H54 (cell line): ENCODE measurements at regions not wholly inside any gene's neighbourhood (a gene's known extent, or its start where the extent isn't known, plus 50 kb on each side); places are given as distances from the start of the nearest gene placed in this dataset.

Source experiments
- DNase-seq: peaks from one replicate; pipeline ENCODE4 v3.0.0; 2011; ENCODE audit warnings: low spot score, mixed read lengths; ENCODE audit not compliant: insufficient read length
- FAIRE-seq: peaks from 3 replicates; lab custom pipeline; 2011; peaks lifted over from hg19 to GRCh38; lab: Jason Lieb, UNC
- POLR2A ChIP-seq: IDR thresholded peaks from 2 replicates; pipeline ENCODE4 v1.6.1; 2011; ENCODE audit warnings: low read depth, mild to moderate bottlenecking, low read length

GRCh38 chr4:17094159-17094875 lies 195.9 kb upstream of the LDB2 start:
- FAIRE-seq (no peak), DNase-seq (no peak)
- no peak for TF ChIP-seq POLR2A

DNA sequence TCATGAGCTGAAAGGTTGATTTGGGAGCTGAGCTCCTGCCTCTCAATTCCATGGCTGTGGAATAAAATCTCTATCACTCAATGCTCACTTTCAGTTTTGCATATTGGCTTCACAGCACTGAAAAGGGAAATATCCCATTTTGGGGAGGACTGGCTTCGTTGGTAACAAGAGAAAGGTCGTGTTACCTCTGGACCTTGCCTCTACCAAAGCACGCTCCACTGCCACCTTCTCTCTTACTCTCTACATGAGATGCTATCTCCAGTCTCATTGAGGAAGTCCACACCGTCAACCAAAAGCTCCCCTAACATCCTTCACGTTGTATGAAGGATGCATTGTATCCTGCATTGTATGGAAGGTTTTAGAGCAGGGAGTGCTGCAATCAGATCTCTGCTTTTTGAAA lies 195.0 kb upstream of the LDB2 start:
- FAIRE-seq (no peak), DNase-seq (no peak)
- TF ChIP-seq POLR2A: no peak

DNA sequence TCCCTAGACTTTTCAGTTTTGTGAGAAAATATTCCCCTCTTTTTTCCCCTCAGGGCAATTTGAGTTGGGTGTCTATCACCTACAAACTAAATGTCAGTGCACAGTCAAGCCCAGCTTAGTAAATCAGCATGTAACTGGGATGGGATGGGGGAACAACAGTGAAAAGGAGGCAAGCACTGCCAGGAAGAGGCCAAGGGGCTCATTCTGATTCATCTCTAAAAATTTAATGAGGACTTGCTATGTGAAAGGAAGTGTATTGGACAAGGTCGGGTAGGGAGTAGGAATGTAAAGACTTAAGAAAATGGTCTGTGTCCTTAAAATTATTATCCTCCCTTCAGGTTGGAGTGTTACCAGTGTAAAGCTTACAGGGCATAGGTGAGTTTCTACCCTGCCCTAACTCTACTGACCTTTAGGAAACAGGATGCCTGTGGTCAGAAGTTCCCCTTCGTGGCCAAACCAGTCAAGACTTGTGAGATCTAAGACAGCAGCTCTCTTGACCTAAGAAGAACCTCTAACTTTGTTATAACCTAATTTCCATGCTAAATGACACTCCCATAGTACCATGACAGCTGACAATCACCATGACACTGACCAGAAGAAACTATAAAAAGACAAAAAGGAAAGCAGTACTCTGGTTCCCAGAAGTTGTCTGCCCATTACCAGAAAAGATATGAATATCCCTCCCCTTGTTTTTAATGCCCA lies 194.4 kb upstream of the LDB2 start:
- DNase-seq: no peak
- TF ChIP-seq POLR2A: no peak
- no peak for FAIRE-seq

- DNase-seq: no peak
- FAIRE-seq: no peak
- TF ChIP-seq POLR2A: no peak
Measured at GRCh38 chr4:17091104-17091503, 192.7 kb upstream of the LDB2 start.

GRCh38 chr4:17090063-17090462 lies 191.6 kb upstream of the LDB2 start:
- no peak for TF ChIP-seq POLR2A
- no peak for FAIRE-seq

DNA sequence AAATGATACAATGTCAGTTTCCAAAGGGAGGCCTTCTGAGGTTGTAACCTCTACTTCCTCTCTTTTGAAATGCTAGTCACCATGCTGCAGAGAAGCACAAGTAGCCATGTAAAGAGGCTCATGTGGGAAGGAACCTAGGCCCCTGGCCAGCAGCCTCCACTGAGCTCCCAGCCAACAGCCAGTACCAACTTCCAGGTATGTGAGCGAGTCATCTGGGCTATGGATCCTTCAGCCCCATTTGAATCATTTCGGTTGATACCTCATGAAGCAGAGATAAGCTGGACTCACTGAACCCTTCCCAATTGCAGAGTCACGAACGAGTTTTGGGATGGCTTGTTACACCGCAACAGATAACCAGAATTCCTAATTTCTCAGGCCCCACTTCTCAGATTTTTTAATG lies 187.0 kb upstream of the LDB2 start:
- TF ChIP-seq POLR2A: no peak
- no peak for DNase-seq
- FAIRE-seq: no peak

More at GRCh38 chr4:17090063-17090462, 191.6 kb upstream of the LDB2 start:
- DNase-seq: no peak

DNA sequence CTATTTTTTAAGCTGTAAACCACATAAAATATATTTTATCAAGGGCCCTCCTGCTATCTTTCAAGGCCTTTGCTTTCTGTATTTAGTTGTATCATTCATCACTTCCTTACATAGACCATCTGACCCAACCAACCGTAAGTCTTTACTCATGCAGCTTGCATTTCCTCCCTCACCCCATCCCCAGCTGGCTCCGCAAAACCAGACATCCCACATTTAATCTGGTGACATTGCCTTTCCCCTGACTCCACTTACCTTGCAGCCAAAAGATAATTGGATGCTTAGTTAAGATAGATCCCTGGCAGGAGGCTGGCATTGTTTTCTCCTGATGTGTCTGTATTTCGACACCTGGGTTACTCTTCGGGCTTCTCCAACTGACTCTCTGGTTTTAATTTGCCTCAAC lies 183.7 kb upstream of the LDB2 start:
- FAIRE-seq (no peak), DNase-seq (no peak)
- no peak for TF ChIP-seq POLR2A

- no peak for TF ChIP-seq POLR2A
- FAIRE-seq (no peak), DNase-seq (no peak)
Measured at GRCh38 chr4:17081179-17081578, 182.7 kb upstream of the LDB2 start.

- FAIRE-seq (no peak), DNase-seq (no peak)
- no peak for TF ChIP-seq POLR2A
Measured at GRCh38 chr4:17077105-17077504, 178.7 kb upstream of the LDB2 start.

GRCh38 chr4:17072483-17072882 lies 174.0 kb upstream of the LDB2 start:
- FAIRE-seq (no peak), DNase-seq (no peak)
- TF ChIP-seq POLR2A: no peak

DNA sequence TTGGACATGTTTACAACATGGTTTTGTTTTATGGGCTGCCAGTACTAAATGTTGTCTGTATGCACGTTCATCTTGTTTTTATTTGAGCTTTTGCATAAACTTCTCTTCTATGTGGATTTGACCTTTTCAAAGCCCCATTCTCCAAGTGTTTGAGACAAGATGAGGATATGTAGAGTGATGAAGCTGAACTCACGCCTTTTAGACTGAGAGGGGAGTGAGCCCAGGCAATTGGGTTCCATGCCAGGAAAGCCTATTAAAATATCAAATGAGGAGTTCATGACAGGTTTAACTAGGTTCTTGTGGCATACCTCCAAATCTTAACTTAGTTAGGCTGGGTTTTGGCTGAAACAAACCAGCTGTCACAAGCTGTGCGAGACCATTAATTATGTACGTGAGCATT lies 170.4 kb upstream of the LDB2 start:
- no peak for DNase-seq
- FAIRE-seq: no peak
- TF ChIP-seq POLR2A: no peak

- FAIRE-seq (no peak), DNase-seq (no peak)
- no peak for TF ChIP-seq POLR2A
Measured at GRCh38 chr4:17068392-17068791, 169.9 kb upstream of the LDB2 start.

DNA sequence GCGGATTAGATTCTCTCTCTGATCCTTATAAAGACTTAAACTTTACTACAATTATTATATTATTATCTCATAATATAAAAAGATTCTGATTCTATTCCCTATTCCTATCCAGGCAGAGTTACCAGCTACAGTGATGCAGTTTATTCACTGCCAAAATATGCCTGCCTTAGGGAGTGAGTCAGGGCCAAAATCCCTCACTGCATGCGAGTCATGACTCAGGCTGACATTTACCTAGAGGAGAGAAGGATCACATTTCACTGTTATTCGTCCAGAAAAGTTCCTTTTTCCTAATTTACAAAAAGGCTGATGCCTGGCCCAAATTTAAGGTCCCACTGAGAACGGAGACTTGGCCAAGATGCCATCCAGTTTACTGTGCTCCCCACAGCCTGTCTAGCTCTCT lies 168.5 kb upstream of the LDB2 start:
- DNase-seq: peak; percentile 43
- TF ChIP-seq POLR2A: no peak
- peak; percentile 62 for FAIRE-seq

- DNase-seq (no peak), FAIRE-seq (no peak)
- TF ChIP-seq POLR2A: no peak
Measured at GRCh38 chr4:17066236-17066635, 167.8 kb upstream of the LDB2 start.

DNA sequence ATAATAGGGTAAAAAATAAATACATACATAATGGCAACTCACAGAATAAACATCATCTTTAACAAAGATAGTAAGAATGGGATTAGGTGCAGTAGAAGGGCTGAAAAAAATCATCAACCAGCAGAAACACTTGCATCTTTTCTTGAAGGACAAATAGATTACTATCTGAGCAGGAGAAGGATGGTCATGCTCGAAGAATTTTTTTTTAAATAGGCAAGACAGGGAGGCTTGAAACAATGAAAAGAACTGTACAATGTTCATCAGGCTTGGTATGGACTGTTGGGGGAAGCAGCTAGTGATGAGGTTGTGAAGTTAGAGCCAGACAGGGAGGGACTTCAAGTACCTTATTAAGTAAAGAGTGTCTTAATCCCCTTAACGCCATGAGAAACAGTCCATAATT lies 167.4 kb upstream of the LDB2 start:
- FAIRE-seq: no peak
- TF ChIP-seq POLR2A: no peak
- DNase-seq: no peak
